K562 (cell line): ENCODE measurements at regions not wholly inside any gene's neighbourhood (a gene's known extent, or its start where the extent isn't known, plus 50 kb on each side); places are given as distances from the start of the nearest gene placed in this dataset.

Experiments used
- ATAC-seq: fragments of 200-7000 bp; cut with Tn5 transposase; 3 replicates; pipeline ENCODE4 v1.9.1; 2020; ENCODE audit warnings: moderate library complexity
- BruUV-seq: library from RNA; stranded (reverse); fragments of 400-500 nt; replicated peaks from 2 replicates; lab custom pipeline; 2021; lab: Mats Ljungman, UMichigan
- CTCF ChIA-PET: fragments of 300-600 bp; formaldehyde crosslinking; extraction: SDS; loops from one replicate; lab custom pipeline; 2021; ENCODE audit warnings: low intra/inter-chr PET ratio; lab: Yijun Ruan, JAX
- POLR2A ChIA-PET: fragments of 300-600, 350-650 bp; sonication (Branson Sonifier 250); formaldehyde crosslinking; extraction: SDS; loops from one replicate; lab custom pipeline; 2021; ENCODE audit warnings: antibody characterized with exemption, inconsistent platforms; lab: Yijun Ruan, JAX
- DNase-seq, 4 experiments: peaks; one replicate each; pipeline versions ENCODE4 v3.0.0 to v3.0.0-alpha.2; 2011 to 2018; ENCODE audit warnings: low spot score in 3 of 4, mixed read lengths in 3 of 4; ENCODE audit errors: extremely low read depth in 1 of 4
- FAIRE-seq: peaks from 2 replicates; lab custom pipeline; 2011; peaks lifted over from hg19 to GRCh38; lab: Jason Lieb, UNC
- H2AFZ ChIP-seq: 2 replicates; pipeline ENCODE4 v1.6.0; 2011; ENCODE audit warnings: low read depth, low read length, control low read depth, inconsistent platforms
- H3K27ac ChIP-seq: fragments of 200-600 bp; 3 replicates; pipeline ENCODE4 v1.8.0; 2011; ENCODE audit warnings: low read depth, mild to moderate bottlenecking, control low read depth, inconsistent platforms, low read length, moderate library complexity, mixed read lengths; ENCODE audit errors: extremely low read depth
- H3K27me3 ChIP-seq, 2 experiments: fragments of 300-600 bp in 1 of 2; 2 replicates in 1 of 2; 3 replicates in 1 of 2; pipeline versions ENCODE4 v1.6.0 to v1.8.0; 2011; ENCODE audit warnings: inconsistent platforms in 2 of 2, low read length in 2 of 2, mild to moderate bottlenecking in 1 of 2, mixed read lengths in 1 of 2, moderate library complexity in 1 of 2; ENCODE audit not compliant: control insufficient read depth in 2 of 2, insufficient read depth in 2 of 2
- H3K36me3 ChIP-seq: fragments of 300-600 bp; 3 replicates; pipeline ENCODE4 v1.8.0; 2011; ENCODE audit warnings: mild to moderate bottlenecking, low read length, inconsistent platforms; ENCODE audit not compliant: control insufficient read depth, insufficient read depth
- H3K4me1 ChIP-seq, 2 experiments: fragments of 200-600 bp in 1 of 2; replicated peaks in 1 of 2; 2 replicates in 1 of 2; 3 replicates in 1 of 2; pipeline versions ENCODE4 v1.5.1 to v1.8.0; 2011; ENCODE audit warnings: inconsistent platforms in 2 of 2, low read length in 2 of 2, mild to moderate bottlenecking in 1 of 2, mixed read lengths in 1 of 2, moderate library complexity in 1 of 2; ENCODE audit not compliant: control insufficient read depth in 2 of 2, insufficient read depth in 2 of 2
- H3K4me2 ChIP-seq: 2 replicates; pipeline ENCODE4 v1.6.1; 2011; ENCODE audit warnings: low read length, control low read depth, inconsistent platforms, mixed read lengths; ENCODE audit not compliant: insufficient read depth
- H3K4me3 ChIP-seq: fragments of 200-600 bp; sonication (generic), shearing (Covaris generic); 2 replicates; pipeline ENCODE4 v1.5.1; 2016; ENCODE audit warnings: control low read depth, inconsistent platforms
- H3K79me2 ChIP-seq: fragments of 200-600 bp; 3 replicates; pipeline ENCODE4 v1.8.0; 2011; ENCODE audit warnings: low read length, inconsistent platforms; ENCODE audit not compliant: control insufficient read depth, insufficient read depth
- H3K9ac ChIP-seq, 2 experiments: 2 replicates each; pipeline versions ENCODE4 v1.6.0 to v1.6.1; 2011; ENCODE audit warnings: low read depth in 2 of 2, low read length in 2 of 2, control low read depth in 1 of 2, inconsistent platforms in 1 of 2, mild to moderate bottlenecking in 1 of 2, mixed read lengths in 1 of 2; ENCODE audit not compliant: insufficient read depth in 1 of 2
- H3K9me1 ChIP-seq: one replicate; pipeline ENCODE4 v1.6.0; 2011; ENCODE audit warnings: inconsistent platforms, mild to moderate bottlenecking, low read length, moderate library complexity; ENCODE audit not compliant: control insufficient read depth, insufficient read depth
- H3K9me3 ChIP-seq: replicated peaks from 2 replicates; pipeline ENCODE4 v1.5.1; 2011; ENCODE audit warnings: low read depth, low read length, inconsistent platforms; ENCODE audit not compliant: control insufficient read depth, insufficient read depth
- H4K20me1 ChIP-seq: replicated peaks from 2 replicates; pipeline ENCODE4 v1.6.1; 2011; ENCODE audit warnings: low read length, inconsistent platforms, mixed read lengths; ENCODE audit not compliant: control insufficient read depth, insufficient read depth
- KLF16 ChIP-seq: IDR thresholded peaks from 2 replicates; pipeline ENCODE4 v1.6.1; 2016; ENCODE audit warnings: antibody characterized with exemption
- PTBP1 ChIP-seq: fragments of 200-400 bp; formaldehyde crosslinking; IDR thresholded peaks from 2 replicates; pipeline ENCODE4 v1.6.1; 2017; ENCODE audit warnings: low read depth, low read length
- ZNF175 ChIP-seq: fragments of 200-800 bp; sonication (Bioruptor generic); IDR thresholded peaks from 2 replicates; pipeline ENCODE4 v1.6.1; 2016; ENCODE audit warnings: low read depth, mild to moderate bottlenecking, missing genetic modification characterization, missing compliant biosample characterization
- WGBS: fragments of 100-300 bp; shearing (Covaris generic); methylation state at CpG from one replicate; pipeline ENCODE4 v1.1.6; 2016; ENCODE audit warnings: low coverage, mixed read lengths; ENCODE audit not compliant: insufficient coverage; ENCODE audit errors: missing lambda C conversion rate; 5-methylcytosine and 5-hydroxymethylcytosine counted together
- in situ Hi-C: fragments of 300-500 bp; cut with MboI; formaldehyde crosslinking; loops from 4 replicates; pipeline ENCODE4 v1.15.0; 2018; ENCODE audit warnings: inconsistent platforms, mixed read lengths
- intact Hi-C: fragments of 100-400 bp; cut with micrococcal nuclease; formaldehyde crosslinking; loops from 2 replicates; pipeline ENCODE4 v1.14.2; 2022
- TF ChIP-seq, protein P1 (sequence below): fragments of 250-450 bp; sonication (Bioruptor Pico); IDR thresholded peaks from 2 replicates; pipeline ENCODE4 v1.4.0; 2020; ENCODE audit warnings: mild to moderate bottlenecking, moderate library complexity
- TF ChIP-seq, protein P2 (sequence below): fragments of 200-600 bp; sonication (generic); IDR thresholded peaks from one replicate; pipeline ENCODE4 v1.6.1; 2012; ENCODE audit warnings: mild to moderate bottlenecking, low read depth, low read length, inconsistent platforms

DNA sequence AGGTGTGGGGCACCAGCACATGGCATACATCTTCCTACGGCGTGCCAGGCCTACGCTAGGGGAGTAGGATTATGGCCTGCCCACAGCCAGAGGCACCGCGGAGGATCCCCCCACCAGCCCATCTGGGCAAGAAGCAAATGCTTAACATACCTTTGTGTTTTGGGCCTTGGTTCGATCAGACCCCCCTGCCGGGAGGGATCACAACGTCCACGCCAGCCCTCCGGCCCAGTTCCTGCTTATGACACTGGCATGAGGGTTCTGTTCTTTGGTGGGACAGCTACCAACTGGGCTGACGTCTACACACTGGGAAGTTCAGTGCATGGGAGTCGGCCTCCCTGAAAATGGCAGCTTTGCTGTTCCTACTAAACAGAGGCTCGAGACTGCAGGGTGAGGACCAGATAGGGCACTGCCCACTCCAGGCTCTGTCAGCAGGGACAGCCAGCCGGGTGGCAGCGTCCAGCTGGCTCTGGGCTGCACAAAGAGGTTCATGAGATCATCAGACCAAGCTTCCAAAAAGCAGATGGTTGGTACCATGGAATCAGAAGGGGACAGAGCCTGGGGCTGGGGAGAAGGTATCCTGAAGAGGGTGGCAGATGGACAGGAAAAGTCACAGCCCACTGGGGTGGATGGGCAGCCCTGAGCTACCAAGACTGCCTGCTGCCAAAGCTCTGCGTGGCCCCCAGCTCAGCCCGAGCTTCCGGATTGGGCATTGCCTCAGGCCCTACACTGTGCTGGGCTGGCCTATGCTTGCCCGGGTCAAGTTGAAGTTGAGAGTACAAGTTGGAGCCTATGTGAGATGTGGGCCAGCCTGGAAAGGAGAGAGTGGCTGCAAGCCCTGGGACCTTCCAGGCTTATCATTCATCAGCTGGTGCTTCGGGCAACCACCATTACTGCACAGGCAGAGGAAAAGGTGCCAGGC lies 61.7 kb upstream of the TEX51 start:
- no TSS peak for BruUV-seq
- FAIRE-seq = no peak
- ATAC-seq = no peak
- no peak overlapping the region for H3K27ac ChIP-seq
- no peaks in the 10 kb centered on the region; a peak in 2 of 5 replicates for H3K27me3 ChIP-seq
- WGBS = under 1% methylated on average over 18 of the region's 20 CpGs
- no peaks in the 10 kb centered on the region for H3K36me3 ChIP-seq
- H3K9me3 ChIP-seq = no peaks in the 10 kb centered on the region
- ChIA-PET POLR2A (interaction anchor here (0.5 to 0.6 kb wide), 2 partner anchors 585 to 678 kb away, joined by 3 read pairs; no protein-coding TSS in a partner anchor), CTCF (no interaction called here)
- H3K4me3 ChIP-seq = no peak overlapping the region
- no peaks in the 10 kb centered on the region for H3K79me2 ChIP-seq
- H3K4me2 ChIP-seq = no peak overlapping the region
- intact Hi-C loops (no loop called here), in situ Hi-C loops (no loop called here)
- no peaks in the 10 kb centered on the region for H4K20me1 ChIP-seq
- no peaks in the 10 kb centered on the region for H3K9me1 ChIP-seq
- no peak for DNase-seq
- no peak overlapping the region for H3K9ac ChIP-seq
- H2AFZ ChIP-seq = no peak overlapping the region
- no peaks in the 10 kb centered on the region for H3K4me1 ChIP-seq
- TF ChIP-seq ZNF175 (CRISPR knock-in tag) (no peak), PTBP1 (no peak), KLF16 (no peak)
- TF ChIP-seq, protein P1, sequence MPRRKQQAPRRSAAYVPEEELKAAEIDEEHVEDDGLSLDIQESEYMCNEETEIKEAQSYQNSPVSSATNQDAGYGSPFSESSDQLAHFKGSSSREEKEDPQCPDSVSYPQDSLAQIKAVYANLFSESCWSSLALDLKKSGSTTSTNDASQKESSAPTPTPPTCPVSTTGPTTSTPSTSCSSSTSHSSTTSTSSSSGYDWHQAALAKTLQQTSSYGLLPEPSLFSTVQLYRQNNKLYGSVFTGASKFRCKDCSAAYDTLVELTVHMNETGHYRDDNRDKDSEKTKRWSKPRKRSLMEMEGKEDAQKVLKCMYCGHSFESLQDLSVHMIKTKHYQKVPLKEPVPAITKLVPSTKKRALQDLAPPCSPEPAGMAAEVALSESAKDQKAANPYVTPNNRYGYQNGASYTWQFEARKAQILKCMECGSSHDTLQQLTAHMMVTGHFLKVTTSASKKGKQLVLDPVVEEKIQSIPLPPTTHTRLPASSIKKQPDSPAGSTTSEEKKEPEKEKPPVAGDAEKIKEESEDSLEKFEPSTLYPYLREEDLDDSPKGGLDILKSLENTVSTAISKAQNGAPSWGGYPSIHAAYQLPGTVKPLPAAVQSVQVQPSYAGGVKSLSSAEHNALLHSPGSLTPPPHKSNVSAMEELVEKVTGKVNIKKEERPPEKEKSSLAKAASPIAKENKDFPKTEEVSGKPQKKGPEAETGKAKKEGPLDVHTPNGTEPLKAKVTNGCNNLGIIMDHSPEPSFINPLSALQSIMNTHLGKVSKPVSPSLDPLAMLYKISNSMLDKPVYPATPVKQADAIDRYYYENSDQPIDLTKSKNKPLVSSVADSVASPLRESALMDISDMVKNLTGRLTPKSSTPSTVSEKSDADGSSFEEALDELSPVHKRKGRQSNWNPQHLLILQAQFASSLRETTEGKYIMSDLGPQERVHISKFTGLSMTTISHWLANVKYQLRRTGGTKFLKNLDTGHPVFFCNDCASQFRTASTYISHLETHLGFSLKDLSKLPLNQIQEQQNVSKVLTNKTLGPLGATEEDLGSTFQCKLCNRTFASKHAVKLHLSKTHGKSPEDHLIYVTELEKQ (CRISPR knock-in tag) = no peak
- TF ChIP-seq, protein P2, sequence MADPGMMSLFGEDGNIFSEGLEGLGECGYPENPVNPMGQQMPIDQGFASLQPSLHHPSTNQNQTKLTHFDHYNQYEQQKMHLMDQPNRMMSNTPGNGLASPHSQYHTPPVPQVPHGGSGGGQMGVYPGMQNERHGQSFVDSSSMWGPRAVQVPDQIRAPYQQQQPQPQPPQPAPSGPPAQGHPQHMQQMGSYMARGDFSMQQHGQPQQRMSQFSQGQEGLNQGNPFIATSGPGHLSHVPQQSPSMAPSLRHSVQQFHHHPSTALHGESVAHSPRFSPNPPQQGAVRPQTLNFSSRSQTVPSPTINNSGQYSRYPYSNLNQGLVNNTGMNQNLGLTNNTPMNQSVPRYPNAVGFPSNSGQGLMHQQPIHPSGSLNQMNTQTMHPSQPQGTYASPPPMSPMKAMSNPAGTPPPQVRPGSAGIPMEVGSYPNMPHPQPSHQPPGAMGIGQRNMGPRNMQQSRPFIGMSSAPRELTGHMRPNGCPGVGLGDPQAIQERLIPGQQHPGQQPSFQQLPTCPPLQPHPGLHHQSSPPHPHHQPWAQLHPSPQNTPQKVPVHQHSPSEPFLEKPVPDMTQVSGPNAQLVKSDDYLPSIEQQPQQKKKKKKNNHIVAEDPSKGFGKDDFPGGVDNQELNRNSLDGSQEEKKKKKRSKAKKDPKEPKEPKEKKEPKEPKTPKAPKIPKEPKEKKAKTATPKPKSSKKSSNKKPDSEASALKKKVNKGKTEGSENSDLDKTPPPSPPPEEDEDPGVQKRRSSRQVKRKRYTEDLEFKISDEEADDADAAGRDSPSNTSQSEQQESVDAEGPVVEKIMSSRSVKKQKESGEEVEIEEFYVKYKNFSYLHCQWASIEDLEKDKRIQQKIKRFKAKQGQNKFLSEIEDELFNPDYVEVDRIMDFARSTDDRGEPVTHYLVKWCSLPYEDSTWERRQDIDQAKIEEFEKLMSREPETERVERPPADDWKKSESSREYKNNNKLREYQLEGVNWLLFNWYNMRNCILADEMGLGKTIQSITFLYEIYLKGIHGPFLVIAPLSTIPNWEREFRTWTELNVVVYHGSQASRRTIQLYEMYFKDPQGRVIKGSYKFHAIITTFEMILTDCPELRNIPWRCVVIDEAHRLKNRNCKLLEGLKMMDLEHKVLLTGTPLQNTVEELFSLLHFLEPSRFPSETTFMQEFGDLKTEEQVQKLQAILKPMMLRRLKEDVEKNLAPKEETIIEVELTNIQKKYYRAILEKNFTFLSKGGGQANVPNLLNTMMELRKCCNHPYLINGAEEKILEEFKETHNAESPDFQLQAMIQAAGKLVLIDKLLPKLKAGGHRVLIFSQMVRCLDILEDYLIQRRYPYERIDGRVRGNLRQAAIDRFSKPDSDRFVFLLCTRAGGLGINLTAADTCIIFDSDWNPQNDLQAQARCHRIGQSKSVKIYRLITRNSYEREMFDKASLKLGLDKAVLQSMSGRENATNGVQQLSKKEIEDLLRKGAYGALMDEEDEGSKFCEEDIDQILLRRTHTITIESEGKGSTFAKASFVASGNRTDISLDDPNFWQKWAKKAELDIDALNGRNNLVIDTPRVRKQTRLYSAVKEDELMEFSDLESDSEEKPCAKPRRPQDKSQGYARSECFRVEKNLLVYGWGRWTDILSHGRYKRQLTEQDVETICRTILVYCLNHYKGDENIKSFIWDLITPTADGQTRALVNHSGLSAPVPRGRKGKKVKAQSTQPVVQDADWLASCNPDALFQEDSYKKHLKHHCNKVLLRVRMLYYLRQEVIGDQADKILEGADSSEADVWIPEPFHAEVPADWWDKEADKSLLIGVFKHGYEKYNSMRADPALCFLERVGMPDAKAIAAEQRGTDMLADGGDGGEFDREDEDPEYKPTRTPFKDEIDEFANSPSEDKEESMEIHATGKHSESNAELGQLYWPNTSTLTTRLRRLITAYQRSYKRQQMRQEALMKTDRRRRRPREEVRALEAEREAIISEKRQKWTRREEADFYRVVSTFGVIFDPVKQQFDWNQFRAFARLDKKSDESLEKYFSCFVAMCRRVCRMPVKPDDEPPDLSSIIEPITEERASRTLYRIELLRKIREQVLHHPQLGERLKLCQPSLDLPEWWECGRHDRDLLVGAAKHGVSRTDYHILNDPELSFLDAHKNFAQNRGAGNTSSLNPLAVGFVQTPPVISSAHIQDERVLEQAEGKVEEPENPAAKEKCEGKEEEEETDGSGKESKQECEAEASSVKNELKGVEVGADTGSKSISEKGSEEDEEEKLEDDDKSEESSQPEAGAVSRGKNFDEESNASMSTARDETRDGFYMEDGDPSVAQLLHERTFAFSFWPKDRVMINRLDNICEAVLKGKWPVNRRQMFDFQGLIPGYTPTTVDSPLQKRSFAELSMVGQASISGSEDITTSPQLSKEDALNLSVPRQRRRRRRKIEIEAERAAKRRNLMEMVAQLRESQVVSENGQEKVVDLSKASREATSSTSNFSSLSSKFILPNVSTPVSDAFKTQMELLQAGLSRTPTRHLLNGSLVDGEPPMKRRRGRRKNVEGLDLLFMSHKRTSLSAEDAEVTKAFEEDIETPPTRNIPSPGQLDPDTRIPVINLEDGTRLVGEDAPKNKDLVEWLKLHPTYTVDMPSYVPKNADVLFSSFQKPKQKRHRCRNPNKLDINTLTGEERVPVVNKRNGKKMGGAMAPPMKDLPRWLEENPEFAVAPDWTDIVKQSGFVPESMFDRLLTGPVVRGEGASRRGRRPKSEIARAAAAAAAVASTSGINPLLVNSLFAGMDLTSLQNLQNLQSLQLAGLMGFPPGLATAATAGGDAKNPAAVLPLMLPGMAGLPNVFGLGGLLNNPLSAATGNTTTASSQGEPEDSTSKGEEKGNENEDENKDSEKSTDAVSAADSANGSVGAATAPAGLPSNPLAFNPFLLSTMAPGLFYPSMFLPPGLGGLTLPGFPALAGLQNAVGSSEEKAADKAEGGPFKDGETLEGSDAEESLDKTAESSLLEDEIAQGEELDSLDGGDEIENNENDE = no peak
